DOHH2 (cell line): ENCODE measurements at regions not wholly inside any gene's neighbourhood (a gene's known extent, or its start where the extent isn't known, plus 50 kb on each side); places are given as distances from the start of the nearest gene placed in this dataset.

Source experiments
- H3F3A ChIP-seq: fragments of 200-600 bp; sonication (generic), shearing (Covaris generic); 2 replicates; pipeline ENCODE4 v1.6.0; 2016; ENCODE audit warnings: antibody characterized with exemption, mild to moderate bottlenecking; ENCODE audit not compliant: control insufficient read depth, insufficient read depth
- H3K27ac ChIP-seq: fragments of 200-600 bp; sonication (generic); 2 replicates; pipeline ENCODE4 v1.5.1; 2014; ENCODE audit warnings: low read depth, mild to moderate bottlenecking, low read length, moderate library complexity
- H3K27me3 ChIP-seq: fragments of 200-600 bp; sonication (generic); 2 replicates; pipeline ENCODE4 v1.6.1; 2014; ENCODE audit warnings: mild to moderate bottlenecking, low read length, mixed read lengths; ENCODE audit not compliant: control insufficient read depth
- H3K36me3 ChIP-seq: fragments of 200-600 bp; sonication (generic); 2 replicates; pipeline ENCODE4 v1.6.1; 2014; ENCODE audit warnings: mild to moderate bottlenecking, low read length, moderate library complexity, mixed read lengths; ENCODE audit not compliant: control insufficient read depth
- H3K4me1 ChIP-seq: fragments of 200-600 bp; sonication (generic); 2 replicates; pipeline ENCODE4 v1.6.1; 2014; ENCODE audit warnings: mild to moderate bottlenecking, low read length, mixed read lengths; ENCODE audit not compliant: control insufficient read depth
- H3K4me2 ChIP-seq: fragments of 200-600 bp; sonication (generic); 2 replicates; pipeline ENCODE4 v1.6.0; 2014; ENCODE audit warnings: mild to moderate bottlenecking, low read length, moderate library complexity
- H3K4me3 ChIP-seq: fragments of 200-600 bp; sonication (generic); 2 replicates; pipeline ENCODE4 v1.5.1; 2014; ENCODE audit warnings: mild to moderate bottlenecking, low read length, mixed read lengths
- H3K79me2 ChIP-seq: fragments of 200-600 bp; sonication (generic); 2 replicates; pipeline ENCODE4 v1.6.1; 2014; ENCODE audit warnings: mild to moderate bottlenecking, low read length, mixed read lengths; ENCODE audit not compliant: control insufficient read depth
- H3K9me2 ChIP-seq: fragments of 200-600 bp; sonication (generic); replicated peaks from 2 replicates; pipeline ENCODE4 v1.6.1; 2014; ENCODE audit warnings: mild to moderate bottlenecking, low read length, mixed read lengths; ENCODE audit not compliant: control insufficient read depth
- H3K9me3 ChIP-seq: fragments of 200-600 bp; sonication (generic); 2 replicates; pipeline ENCODE4 v1.6.1; 2014; ENCODE audit warnings: antibody characterized with exemption, low read length, mixed read lengths; ENCODE audit not compliant: control insufficient read depth, insufficient read depth
- H4K20me1 ChIP-seq: fragments of 200-600 bp; sonication (generic); 2 replicates; pipeline ENCODE4 v1.6.0; 2014; ENCODE audit warnings: low read depth, mild to moderate bottlenecking, antibody characterized with exemption, low read length, moderate library complexity; ENCODE audit not compliant: control insufficient read depth, insufficient read depth
- EZH2phosphoT487 ChIP-seq: fragments of 200-600 bp; sonication (generic); IDR thresholded peaks from 2 replicates; pipeline ENCODE4 v1.6.1; 2017; ENCODE audit warnings: borderline replicate concordance, mild to moderate bottlenecking, antibody characterized with exemption, low read length, moderate library complexity, mixed read lengths
- TF ChIP-seq, protein P1 (sequence below): fragments of 200-600 bp; sonication (generic); IDR thresholded peaks from one replicate; pipeline ENCODE4 v1.5.1; 2014; ENCODE audit warnings: antibody characterized with exemption, mild to moderate bottlenecking, low read depth, low read length; ENCODE audit not compliant: poor library complexity, severe bottlenecking

DNA sequence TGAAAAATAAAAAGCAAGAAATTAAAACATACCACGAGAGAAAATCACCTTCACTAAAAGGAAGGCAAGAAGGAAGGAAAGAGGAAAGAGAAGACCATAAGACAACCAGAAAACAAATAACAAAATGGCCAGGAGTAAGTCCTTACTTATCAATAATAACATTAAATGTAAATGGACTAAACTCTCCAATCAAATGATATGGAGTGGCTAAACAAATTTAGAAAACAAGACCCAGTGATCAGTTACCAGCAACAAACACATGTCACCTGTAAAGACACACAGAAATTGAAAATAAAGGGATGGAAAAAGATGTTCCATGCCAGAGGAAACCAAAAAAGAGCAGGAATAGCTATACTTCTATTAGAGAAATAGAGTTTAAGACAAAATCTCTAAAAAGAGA, 85.0 kb upstream of the SLC38A4 start:
- H3K79me2 ChIP-seq, result no peaks in the 10 kb centered on the region
- no peaks in the 10 kb centered on the region for H3F3A ChIP-seq
- no peaks in the 10 kb centered on the region for H3K9me3 ChIP-seq
- no peak overlapping the region for H3K4me2 ChIP-seq
- no peak overlapping the region for H3K4me3 ChIP-seq
- TF ChIP-seq EZH2phosphoT487, result no peak
- TF ChIP-seq, protein P1, sequence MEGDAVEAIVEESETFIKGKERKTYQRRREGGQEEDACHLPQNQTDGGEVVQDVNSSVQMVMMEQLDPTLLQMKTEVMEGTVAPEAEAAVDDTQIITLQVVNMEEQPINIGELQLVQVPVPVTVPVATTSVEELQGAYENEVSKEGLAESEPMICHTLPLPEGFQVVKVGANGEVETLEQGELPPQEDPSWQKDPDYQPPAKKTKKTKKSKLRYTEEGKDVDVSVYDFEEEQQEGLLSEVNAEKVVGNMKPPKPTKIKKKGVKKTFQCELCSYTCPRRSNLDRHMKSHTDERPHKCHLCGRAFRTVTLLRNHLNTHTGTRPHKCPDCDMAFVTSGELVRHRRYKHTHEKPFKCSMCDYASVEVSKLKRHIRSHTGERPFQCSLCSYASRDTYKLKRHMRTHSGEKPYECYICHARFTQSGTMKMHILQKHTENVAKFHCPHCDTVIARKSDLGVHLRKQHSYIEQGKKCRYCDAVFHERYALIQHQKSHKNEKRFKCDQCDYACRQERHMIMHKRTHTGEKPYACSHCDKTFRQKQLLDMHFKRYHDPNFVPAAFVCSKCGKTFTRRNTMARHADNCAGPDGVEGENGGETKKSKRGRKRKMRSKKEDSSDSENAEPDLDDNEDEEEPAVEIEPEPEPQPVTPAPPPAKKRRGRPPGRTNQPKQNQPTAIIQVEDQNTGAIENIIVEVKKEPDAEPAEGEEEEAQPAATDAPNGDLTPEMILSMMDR, result no peak
- no peaks in the 10 kb centered on the region for H3K4me1 ChIP-seq
- H3K27me3 ChIP-seq, result no peaks in the 10 kb centered on the region
- H4K20me1 ChIP-seq, result no peaks in the 10 kb centered on the region
- no peak overlapping the region for H3K27ac ChIP-seq
- H3K9me2 ChIP-seq, result no peaks in the 10 kb centered on the region
- no peaks in the 10 kb centered on the region for H3K36me3 ChIP-seq

DNA sequence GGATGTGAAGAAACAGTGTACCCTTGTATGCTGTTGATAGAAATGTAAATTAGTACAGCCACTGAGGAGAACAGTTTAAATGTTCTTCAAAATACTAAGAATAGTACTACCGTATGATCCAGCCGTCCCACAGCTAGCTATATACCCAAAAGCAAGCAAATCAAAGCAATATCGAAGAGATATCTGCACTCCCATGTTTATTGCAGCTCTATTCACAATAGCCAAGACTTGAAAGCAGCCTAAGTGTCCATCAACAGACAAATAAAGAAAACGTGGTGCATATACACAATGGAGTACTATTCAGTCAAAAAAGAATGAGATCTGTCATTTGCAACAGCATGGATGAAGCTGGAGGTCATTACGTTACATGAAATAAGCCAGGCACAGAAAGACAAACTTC, 88.5 kb upstream of the SLC38A4 start:
- H3K36me3 ChIP-seq, result no peaks in the 10 kb centered on the region
- no peaks in the 10 kb centered on the region for H3K79me2 ChIP-seq
- H3K27me3 ChIP-seq, result no peaks in the 10 kb centered on the region
- H3K27ac ChIP-seq, result no peak overlapping the region
- no peak overlapping the region for H3K4me3 ChIP-seq
- H3K9me2 ChIP-seq, result no peaks in the 10 kb centered on the region
- no peaks in the 10 kb centered on the region for H3K9me3 ChIP-seq
- TF ChIP-seq, protein P1, result no peak
- TF ChIP-seq EZH2phosphoT487, result no peak
- H3K4me1 ChIP-seq, result no peaks in the 10 kb centered on the region
- H3K4me2 ChIP-seq, result no peak overlapping the region
- no peaks in the 10 kb centered on the region for H3F3A ChIP-seq
- no peaks in the 10 kb centered on the region for H4K20me1 ChIP-seq

DNA sequence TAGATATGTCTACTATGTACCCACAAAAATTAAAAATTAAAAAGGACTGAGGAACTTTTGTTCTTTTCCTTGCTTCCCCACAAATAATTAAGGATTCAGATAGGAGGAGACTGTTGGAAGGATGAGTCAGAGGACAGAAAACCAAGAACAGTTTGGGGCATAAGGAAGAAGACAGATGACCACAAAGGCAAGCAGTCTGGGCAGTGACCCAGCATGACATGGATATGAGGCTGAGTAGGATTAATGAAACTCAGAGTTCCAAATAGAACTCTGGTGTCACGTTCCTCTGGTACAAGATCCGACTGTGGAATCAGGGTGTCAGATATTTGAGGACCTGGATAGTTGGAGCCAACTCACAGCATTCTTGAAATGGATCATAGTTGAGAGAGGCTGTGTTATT, 89.3 kb upstream of the SLC38A4 start:
- Histone ChIP-seq H3K27ac (no peak overlapping the region), H3K4me3 (no peak overlapping the region)

More for the DNA sequence above, 89.3 kb upstream of the SLC38A4 start:
- H3K79me2 ChIP-seq, result no peaks in the 10 kb centered on the region
- H3K9me2 ChIP-seq, result no peaks in the 10 kb centered on the region
- H3F3A ChIP-seq, result no peaks in the 10 kb centered on the region
- H3K4me1 ChIP-seq, result no peaks in the 10 kb centered on the region
- no peaks in the 10 kb centered on the region for H3K27me3 ChIP-seq
- H3K9me3 ChIP-seq, result no peaks in the 10 kb centered on the region
- H3K4me2 ChIP-seq, result no peak overlapping the region
- no peaks in the 10 kb centered on the region for H3K36me3 ChIP-seq
- TF ChIP-seq, protein P1, result no peak
- no peak for TF ChIP-seq EZH2phosphoT487
- no peaks in the 10 kb centered on the region for H4K20me1 ChIP-seq
